GM20000 (cell line): ENCODE measurements at regions not wholly inside any gene's neighbourhood (a gene's known extent, or its start where the extent isn't known, plus 50 kb on each side); places are given as distances from the start of the nearest gene placed in this dataset.

Experiments
- DNase-seq: peaks from one replicate; pipeline ENCODE4 v3.0.0; 2012; ENCODE audit warnings: low spot score
- CTCF ChIP-seq: IDR thresholded peaks from 2 replicates; pipeline ENCODE4 v1.5.1; 2012; ENCODE audit warnings: mild to moderate bottlenecking, control low read depth; ENCODE audit errors: extremely low read depth, missing control alignments

GRCh38 chr18:78727877-78728783, 251.5 kb upstream of the SALL3 start:
- DNase-seq, result no peak
- TF ChIP-seq CTCF, result no peak

GRCh38 chr18:78728784-78729467, 250.7 kb upstream of the SALL3 start:
- TF ChIP-seq CTCF, result no peak
- no peak for DNase-seq

GRCh38 chr18:78730546-78730945, 249.1 kb upstream of the SALL3 start:
- no peak for DNase-seq
- TF ChIP-seq CTCF, result no peak

- no peak for DNase-seq
- no peak for TF ChIP-seq CTCF
Observed at GRCh38 chr18:78731016-78731397, 248.6 kb upstream of the SALL3 start.

- no peak for TF ChIP-seq CTCF
- no peak for DNase-seq
Observed at GRCh38 chr18:78731398-78732032, 248.1 kb upstream of the SALL3 start.

- no peak for TF ChIP-seq CTCF
- no peak for DNase-seq
Observed at GRCh38 chr18:78732273-78733210, 247.1 kb upstream of the SALL3 start.
